Heart left ventricle (tissue), 16 donors: ENCODE measurements at regions not wholly inside any gene's neighbourhood (a gene's known extent, or its start where the extent isn't known, plus 50 kb on each side); places are given as distances from the start of the nearest gene placed in this dataset.

Source experiments
- ATAC-seq, 4 donors: fragments of 200-7000 bp; cut with Tn5 transposase; one replicate each; pipeline ENCODE4 v1.9.1; 2020 to 2022; ENCODE audit warnings: moderate library complexity in 4 of 4, mild to moderate bottlenecking in 3 of 4, moderate number of reproducible peaks in 1 of 4
- DNase-seq, 5 donors: peaks; one replicate each; pipeline ENCODE4 v3.0.0-alpha.2; 2020
- H3K27ac ChIP-seq, 12 donors: fragments of 200-600 bp; sonication (generic) in 4 of 12; one replicate each; pipeline versions ENCODE4 v1.5.0 to v1.8.0; 2016 to 2022; ENCODE audit warnings: mild to moderate bottlenecking in 2 of 12
- H3K27me3 ChIP-seq, 9 donors: fragments of 200-600 bp; sonication (generic) in 2 of 9; one replicate each; pipeline versions ENCODE4 v1.5.1 to v1.8.0; 2016 to 2022; ENCODE audit warnings: mild to moderate bottlenecking in 3 of 9
- H3K36me3 ChIP-seq, 9 donors: fragments of 200-600 bp; sonication (generic) in 2 of 9; one replicate each; pipeline versions ENCODE4 v1.5.0 to v1.8.0; 2018 to 2022; ENCODE audit warnings: mild to moderate bottlenecking in 2 of 9
- H3K4me1 ChIP-seq, 12 donors: fragments of 200-600 bp; sonication (generic) in 4 of 12; one replicate each; pipeline versions ENCODE4 v1.5.0 to v1.8.0; 2016 to 2022; ENCODE audit warnings: mild to moderate bottlenecking in 3 of 12
- H3K4me3 ChIP-seq, 12 donors: fragments of 200-600 bp; sonication (generic) in 4 of 12; one replicate each; pipeline versions ENCODE4 v1.5.0 to v1.8.0; 2017 to 2022; ENCODE audit warnings: mild to moderate bottlenecking in 9 of 12, moderate library complexity in 4 of 12
- H3K9me3 ChIP-seq, 12 donors: fragments of 200-600 bp; sonication (generic) in 4 of 12; one replicate each; pipeline versions ENCODE4 v1.5.0 to v1.8.0; 2016 to 2022; ENCODE audit warnings: mild to moderate bottlenecking in 1 of 12
- CTCF ChIP-seq, 12 donors: fragments of 200-600 bp; sonication (generic) in 4 of 12; IDR thresholded peaks; one replicate each; pipeline versions ENCODE4 v1.5.0 to v1.8.0; 2018 to 2022; ENCODE audit warnings: antibody characterized with exemption in 12 of 12, mild to moderate bottlenecking in 5 of 12
- POLR2A ChIP-seq, 2 donors: fragments of 450-650 bp; IDR thresholded peaks; one replicate each; pipeline ENCODE4 v1.6.1; 2017; ENCODE audit warnings: antibody characterized with exemption in 2 of 2, mild to moderate bottlenecking in 2 of 2, moderate library complexity in 2 of 2
- WGBS, 4 donors: extraction: QIAGEN DNeasy Blood & Tissue Kit in 2 of 4; methylation state at CpG; one replicate each; pipeline versions ENCODE4 v1.1.5 to v1.1.7; 2013 to 2018; 5-methylcytosine and 5-hydroxymethylcytosine counted together
- intact Hi-C, 10 donors: fragments of 100-400 bp; cut with DNase I; formaldehyde crosslinking; loops; one replicate each; pipeline versions ENCODE4 v1.11.1 to v1.14.2; 2022
- donor health status: ischemic (EF 13 %, LVEDD 7.1; RV severe dilation, severe dysfunction).
- donor health status: healthy with polysubstance abuse.
- donor health status: DM: no; HTN: yes; CAD: no.
- donor health status: DM: no; HTN: no; CAD: no.
- donor health status: ischemic (EF 25% LVEDD 6.9; RV normal size, moderate dysfunction).
- donor health status: ischemic (EF 25% LVEDD 5.7; RV mildly dilated, moderate dysfunction).
- donor health status: healthy.
- donor health status: DM: yes; HTN: yes; CAD: no.
- donor health status: ischemic (EF 35%, LVEDD 5.7; RV mildly dilated, moderate dysfunction).
- donor health status: nonischemic (EF 11% LVEDD 7.7; RV severe dilation, severe dysfunction).
- donor health status: DM: yes; HTN: yes; CAD: no.
- donor health status: PGD.
- donor health status: ischemic (EF 29% LVEDD 5.4; RV normal size, mild dysfunction).
- donor health status: nonischemic (EF 23%, LVEDD 6.1; RV moderate dilation, normal function).

DNA sequence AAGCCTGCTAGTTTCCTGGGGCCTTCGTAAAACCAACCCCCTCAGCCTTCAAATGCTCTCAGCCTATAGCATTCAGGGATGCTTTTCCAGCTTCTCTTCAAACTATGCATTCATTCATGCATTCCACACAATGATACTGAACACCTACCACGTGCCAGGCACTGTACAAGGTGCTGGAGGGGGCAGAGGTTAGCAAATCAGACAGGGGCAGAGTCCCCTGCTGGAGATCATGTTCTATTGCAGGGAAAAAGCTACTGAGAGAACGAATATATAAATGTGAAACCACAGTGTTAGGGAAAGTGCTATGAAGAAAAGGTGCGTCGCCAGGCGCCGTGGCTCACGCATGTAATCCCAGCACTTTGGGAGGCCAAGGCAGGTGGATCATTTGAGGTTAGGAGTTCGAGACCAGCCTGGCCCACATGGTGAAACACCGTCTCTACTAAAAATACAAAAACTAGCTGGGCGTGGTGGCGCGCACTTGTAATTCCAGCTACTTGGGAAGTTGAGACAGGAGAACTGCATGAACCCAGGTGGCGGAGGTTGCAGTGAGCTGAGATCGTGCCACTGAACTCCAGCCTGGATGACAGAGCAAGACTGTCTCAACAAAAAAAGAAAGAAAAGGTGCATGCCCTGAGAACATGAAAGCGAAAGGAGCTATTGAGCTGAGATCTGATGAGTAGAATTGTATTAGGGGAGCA is 64.6 kb upstream of the CALN1 start:
- peaks cover 0 to 7% (median 0%) of the 10 kb centered on the region in 12 donors for H3K9me3 ChIP-seq
- no peaks in the 10 kb centered on the region for H3K27me3 ChIP-seq
- no peaks in the 10 kb centered on the region for H3K36me3 ChIP-seq
- H3K4me1 ChIP-seq, result no peaks in the 10 kb centered on the region
- WGBS, 4 donors, result 90 to 91% (median 90%) methylated on average over 16 of the region's 16 CpGs
- no peak overlapping the region for H3K4me3 ChIP-seq
- no peak overlapping the region for H3K27ac ChIP-seq
- ATAC-seq, result no peak
- no peak for DNase-seq
- intact Hi-C loops, result loop anchor here in 1 of 10 donors (10.0 kb wide), 1 partner anchor 58 kb away; no protein-coding TSS in a partner anchor
- TF ChIP-seq POLR2A (IDR thresholded peaks at IDR 0.05) (no peak), CTCF (IDR thresholded peaks at IDR 0.05) (no peak)

GRCh38 chr7:72467237-72467636 is 55.1 kb upstream of the CALN1 start:
- TF ChIP-seq POLR2A (IDR thresholded peaks at IDR 0.05), result no peak
- no peak for TF ChIP-seq CTCF (IDR thresholded peaks at IDR 0.05)
- no peaks in the 10 kb centered on the region for H3K36me3 ChIP-seq
- ATAC-seq, result no peak

GRCh38 chr7:72466797-72467196 is 54.7 kb upstream of the CALN1 start:
- WGBS, 4 donors, result 60 to 86% (median 80%) methylated on average over 2 of the region's 2 CpGs
- Histone ChIP-seq H3K4me3 (no peak overlapping the region), H3K27me3 (peaks cover 0 to 4% (median 0%) of the 10 kb centered on the region in 9 donors), H3K36me3 (no peaks in the 10 kb centered on the region), H3K9me3 (peaks cover 0 to 15% (median 0%) of the 10 kb centered on the region in 12 donors), H3K4me1 (no peaks in the 10 kb centered on the region), H3K27ac (no peak overlapping the region)
- no peak for ATAC-seq
- no peak for TF ChIP-seq POLR2A (IDR thresholded peaks at IDR 0.05)
- TF ChIP-seq CTCF (IDR thresholded peaks at IDR 0.05), result no peak
- intact Hi-C loops, result no loop called here
- DNase-seq, result no peak

More at GRCh38 chr7:72467237-72467636, 55.1 kb upstream of the CALN1 start:
- peaks cover 0 to 15% (median 0%) of the 10 kb centered on the region in 12 donors for H3K9me3 ChIP-seq
- WGBS, 4 donors, result 37 to 49% (median 44%) methylated on average over 5 to 9 of the region's 9 CpGs
- H3K27ac ChIP-seq, result no peak overlapping the region
- H3K4me3 ChIP-seq, result no peak overlapping the region
- DNase-seq, result no peak
- intact Hi-C loops, result no loop called here
- H3K4me1 ChIP-seq, result no peaks in the 10 kb centered on the region
- peaks cover 0 to 4% (median 0%) of the 10 kb centered on the region in 9 donors for H3K27me3 ChIP-seq

DNA sequence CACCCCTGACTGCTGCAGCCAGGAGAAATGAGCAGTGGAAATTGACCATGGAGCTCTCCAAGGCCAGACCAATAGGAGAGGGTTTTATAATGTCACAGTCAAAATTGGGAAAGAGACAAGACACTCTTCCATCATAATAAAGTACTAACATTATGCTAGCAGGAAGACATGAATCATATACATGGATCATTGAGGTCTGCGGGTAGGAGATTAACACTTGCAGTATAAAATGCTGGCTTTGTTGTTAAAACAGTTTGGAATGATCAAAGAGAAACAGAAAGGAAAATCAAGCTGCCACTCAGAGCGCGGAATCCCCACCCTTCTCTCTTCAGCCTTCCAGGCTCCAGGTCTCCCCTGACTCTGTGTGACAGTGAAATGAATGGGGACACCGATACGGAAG is 53.4 kb upstream of the CALN1 start:
- WGBS, 4 donors, result 87 to 92% (median 89%) methylated on average over 5 of the region's 5 CpGs
- no peaks in the 10 kb centered on the region for H3K4me1 ChIP-seq
- intact Hi-C loops, result no loop called here
- H3K4me3 ChIP-seq, result no peak overlapping the region
- H3K36me3 ChIP-seq, result no peaks in the 10 kb centered on the region
- no peak for DNase-seq
- no peaks in the 10 kb centered on the region for H3K27me3 ChIP-seq
- no peak for ATAC-seq
- H3K9me3 ChIP-seq, result peaks cover 0 to 15% (median 0%) of the 10 kb centered on the region in 12 donors
- H3K27ac ChIP-seq, result no peak overlapping the region
- TF ChIP-seq CTCF (IDR thresholded peaks at IDR 0.05) (no peak), POLR2A (IDR thresholded peaks at IDR 0.05) (no peak)
